ENCODE measurements at regions not wholly inside any gene's neighbourhood (a gene's known extent, or its start where the extent isn't known, plus 50 kb on each side); places are given as distances from the start of the nearest gene placed in this dataset.
"Not testable (repeated sequence)": the region's sequence is repeated elsewhere in the genome, so short reads cannot be mapped to it uniquely, and the experiment has no call there.

DNA sequence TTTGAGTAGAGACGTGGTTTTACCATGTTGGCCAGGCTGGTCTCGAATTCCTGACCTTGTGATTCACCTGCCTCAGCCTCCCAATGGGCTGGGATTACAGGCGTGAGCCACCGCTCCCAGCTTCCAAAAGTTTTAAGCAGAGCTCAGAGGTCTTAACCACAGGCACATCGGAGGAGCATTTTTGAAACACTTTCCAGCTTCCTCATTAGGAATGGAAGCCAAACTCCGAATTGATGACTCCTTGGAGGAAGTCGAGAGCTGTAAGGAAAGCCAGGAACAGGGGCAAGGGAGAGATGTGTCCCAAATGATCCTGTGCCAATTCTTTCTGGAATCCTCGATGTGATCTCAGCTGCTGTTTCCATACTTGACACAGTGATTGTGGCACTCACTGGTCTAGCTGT lies 56.2 kb upstream of the CCZ1B start:
- H3K27me3 ChIP-seq; H3K27ac ChIP-seq; H3K4me1 ChIP-seq; DNase-seq; H3K9me3 ChIP-seq; H3K4me3 ChIP-seq; H3K36me3 ChIP-seq; ATAC-seq; in situ Hi-C loops (cut with MboI; ENCODE audit: low sequenced_read_pairs in 4 of 4); intact Hi-C loops (cut with DNase I; ENCODE audit: low total_unique reads): not testable (repeated sequence)

DNA sequence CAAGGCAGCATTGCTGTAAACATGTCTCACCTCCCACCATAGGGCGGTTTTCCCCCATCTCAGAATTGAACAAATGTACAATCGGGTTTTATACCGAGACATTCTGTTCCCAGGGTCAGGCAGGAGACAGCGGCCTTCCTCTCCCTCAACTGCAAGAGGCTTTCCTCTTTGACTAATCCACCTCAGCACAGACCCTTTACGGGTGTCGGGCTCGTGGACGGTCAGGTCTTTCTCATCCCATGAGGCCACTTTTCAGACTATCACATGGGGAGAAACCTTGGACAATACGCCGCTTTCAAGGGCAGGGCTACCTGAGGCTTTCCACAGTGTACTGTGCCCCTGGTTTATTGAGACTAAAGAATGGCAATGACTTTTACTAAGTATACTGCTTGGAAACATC lies 57.7 kb upstream of the CCZ1B start:
- H3K36me3 ChIP-seq; H3K27me3 ChIP-seq; ATAC-seq; H3K9me3 ChIP-seq; H3K4me3 ChIP-seq; H3K27ac ChIP-seq; DNase-seq; intact Hi-C loops (cut with DNase I; ENCODE audit: low total_unique reads); in situ Hi-C loops (cut with MboI; ENCODE audit: low sequenced_read_pairs in 4 of 4); H3K4me1 ChIP-seq: not testable (repeated sequence)

DNA sequence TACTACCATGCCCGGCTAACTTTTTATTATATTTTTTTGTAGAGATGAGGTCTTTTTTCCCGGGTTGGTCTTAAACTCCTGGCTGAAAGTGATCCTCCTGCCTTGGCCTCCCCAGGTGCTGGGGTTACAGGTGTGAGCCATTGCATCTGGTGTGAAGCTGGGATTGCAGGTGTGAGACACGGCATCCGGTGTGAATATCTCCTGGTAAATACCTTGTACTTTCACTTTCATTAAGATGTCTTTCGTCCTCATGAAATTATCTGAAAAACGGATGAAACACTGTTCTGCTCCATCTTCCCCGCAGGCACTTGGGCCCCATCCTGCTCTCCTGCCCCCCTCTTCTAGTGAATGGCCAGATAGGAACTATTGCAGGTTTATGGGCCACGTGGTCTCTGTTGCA lies 60.1 kb upstream of the CCZ1B start:
- Histone ChIP-seq H3K4me1 (no peaks in the 10 kb centered on the region), H3K36me3 (no peaks in the 10 kb centered on the region), H3K27ac (no peak overlapping the region), H3K4me3 (no peak overlapping the region), H3K9me3 (no peaks in the 10 kb centered on the region), H3K27me3 (peaks cover 0 to 5% (median 0%) of the 10 kb centered on the region in 3 donors)
- intact Hi-C loops (cut with DNase I; ENCODE audit: low total_unique reads) (no loop called here), in situ Hi-C loops (cut with MboI; ENCODE audit: low sequenced_read_pairs in 4 of 4) (no loop called here)
- DNase-seq: no peak
- no peak for ATAC-seq
- TF ChIP-seq POLR2A (IDR thresholded peaks at IDR 0.05): no peak
- TF ChIP-seq, protein P1, sequence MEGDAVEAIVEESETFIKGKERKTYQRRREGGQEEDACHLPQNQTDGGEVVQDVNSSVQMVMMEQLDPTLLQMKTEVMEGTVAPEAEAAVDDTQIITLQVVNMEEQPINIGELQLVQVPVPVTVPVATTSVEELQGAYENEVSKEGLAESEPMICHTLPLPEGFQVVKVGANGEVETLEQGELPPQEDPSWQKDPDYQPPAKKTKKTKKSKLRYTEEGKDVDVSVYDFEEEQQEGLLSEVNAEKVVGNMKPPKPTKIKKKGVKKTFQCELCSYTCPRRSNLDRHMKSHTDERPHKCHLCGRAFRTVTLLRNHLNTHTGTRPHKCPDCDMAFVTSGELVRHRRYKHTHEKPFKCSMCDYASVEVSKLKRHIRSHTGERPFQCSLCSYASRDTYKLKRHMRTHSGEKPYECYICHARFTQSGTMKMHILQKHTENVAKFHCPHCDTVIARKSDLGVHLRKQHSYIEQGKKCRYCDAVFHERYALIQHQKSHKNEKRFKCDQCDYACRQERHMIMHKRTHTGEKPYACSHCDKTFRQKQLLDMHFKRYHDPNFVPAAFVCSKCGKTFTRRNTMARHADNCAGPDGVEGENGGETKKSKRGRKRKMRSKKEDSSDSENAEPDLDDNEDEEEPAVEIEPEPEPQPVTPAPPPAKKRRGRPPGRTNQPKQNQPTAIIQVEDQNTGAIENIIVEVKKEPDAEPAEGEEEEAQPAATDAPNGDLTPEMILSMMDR (IDR thresholded peaks at IDR 0.05 in 4 of 5, conservative IDR thresholded peaks at IDR 0.05 in 1 of 5): no peak

DNA sequence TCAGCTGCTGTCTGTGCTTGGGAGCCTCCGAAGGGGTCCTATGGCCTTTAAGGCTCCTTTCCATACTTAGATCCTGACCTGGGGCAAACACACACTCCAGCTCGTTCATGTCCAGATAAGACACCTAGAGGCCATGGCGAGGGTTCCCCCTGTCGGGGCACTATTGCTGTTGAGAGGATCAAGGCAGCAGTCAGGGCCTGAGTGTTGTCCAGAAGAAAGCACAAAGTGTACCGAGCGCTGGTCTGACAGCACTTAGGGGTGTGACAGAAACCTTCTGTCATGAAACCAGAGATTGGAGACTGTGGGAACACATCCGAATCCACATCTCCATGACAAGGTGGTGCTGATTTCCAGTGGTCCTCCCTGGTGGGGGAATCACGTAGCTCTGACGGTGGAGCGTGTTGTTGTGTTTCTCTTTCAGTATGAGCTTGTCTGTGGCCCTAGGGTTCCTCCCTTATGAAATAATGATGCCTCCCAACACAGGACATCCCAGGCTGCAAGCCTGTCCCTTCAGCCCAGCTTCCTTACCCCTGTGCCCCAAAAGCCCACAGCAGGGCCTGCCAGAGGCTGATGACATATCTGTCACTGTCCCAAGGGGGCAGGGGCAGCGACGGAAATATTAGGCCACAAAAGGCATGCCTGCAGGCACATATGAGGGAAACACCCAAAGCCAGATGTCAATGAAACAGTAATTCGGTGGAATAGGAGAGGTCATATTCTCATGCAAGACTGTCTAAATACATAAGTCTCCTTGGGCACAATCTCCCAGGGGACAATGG lies 62.4 kb upstream of the CCZ1B start:
- H3K36me3 ChIP-seq; H3K9me3 ChIP-seq; H3K4me1 ChIP-seq; H3K4me3 ChIP-seq; intact Hi-C loops (cut with DNase I; ENCODE audit: low total_unique reads); H3K27ac ChIP-seq; ATAC-seq; H3K27me3 ChIP-seq; DNase-seq; in situ Hi-C loops (cut with MboI; ENCODE audit: low sequenced_read_pairs in 4 of 4): not testable (repeated sequence)

DNA sequence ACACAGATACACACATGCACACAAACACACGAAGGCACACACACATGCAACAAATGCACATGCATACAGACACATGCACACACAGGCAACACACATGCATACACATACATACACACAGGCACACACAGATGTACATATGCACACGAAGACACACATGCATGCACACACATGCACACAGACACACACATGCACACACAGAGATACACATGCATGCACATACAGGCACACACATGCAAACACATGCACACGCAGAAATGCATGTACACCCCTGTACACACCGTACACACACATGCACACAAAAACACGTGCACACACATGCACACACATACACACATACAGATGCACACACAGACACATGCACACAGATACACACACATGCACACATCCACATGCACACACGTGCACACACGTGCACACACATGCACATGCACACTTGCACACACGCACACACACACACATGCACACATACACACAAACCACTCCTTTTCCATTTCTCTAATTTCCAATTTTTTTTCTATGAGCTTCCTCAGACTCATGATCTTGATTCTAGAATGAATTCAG lies 63.3 kb upstream of the CCZ1B start:
- no peak for DNase-seq
- no peak overlapping the region for H3K4me3 ChIP-seq
- intact Hi-C loops (cut with DNase I; ENCODE audit: low total_unique reads) (no loop called here), in situ Hi-C loops (cut with MboI; ENCODE audit: low sequenced_read_pairs in 4 of 4) (no loop called here)
- peaks cover 0 to 5% (median 0%) of the 10 kb centered on the region in 3 donors for H3K27me3 ChIP-seq
- no peaks in the 10 kb centered on the region for H3K4me1 ChIP-seq
- H3K27ac ChIP-seq: no peak overlapping the region
- no peaks in the 10 kb centered on the region for H3K36me3 ChIP-seq
- no peak for ATAC-seq
- TF ChIP-seq, protein P1 (IDR thresholded peaks at IDR 0.05 in 4 of 5, conservative IDR thresholded peaks at IDR 0.05 in 1 of 5): no peak
- TF ChIP-seq POLR2A (IDR thresholded peaks at IDR 0.05): no peak
- no peaks in the 10 kb centered on the region for H3K9me3 ChIP-seq

DNA sequence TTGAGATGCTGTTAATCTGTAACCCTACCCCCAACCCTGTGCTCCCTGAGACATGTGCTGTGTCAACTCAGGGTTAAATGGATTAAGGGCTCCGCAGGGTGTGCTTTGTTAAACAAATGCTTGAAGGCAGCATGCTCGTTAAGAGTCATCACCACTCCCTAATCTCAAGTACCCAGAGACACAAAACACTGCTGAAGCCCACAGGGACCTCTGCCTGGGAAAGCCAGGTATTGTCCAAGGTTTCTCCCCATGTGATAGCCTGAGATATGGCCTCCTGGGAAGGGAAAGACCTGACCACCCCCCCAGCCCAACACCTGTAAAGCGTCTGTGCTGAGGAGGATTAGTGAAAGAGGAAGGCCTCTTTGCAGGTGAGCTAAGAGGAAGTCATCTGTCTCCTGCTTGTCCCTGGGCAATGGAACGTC lies 76.0 kb upstream of the CCZ1B start:
- ATAC-seq; H3K36me3 ChIP-seq; DNase-seq; H3K4me3 ChIP-seq; intact Hi-C loops (cut with DNase I; ENCODE audit: low total_unique reads); H3K9me3 ChIP-seq; H3K27me3 ChIP-seq; H3K4me1 ChIP-seq; H3K27ac ChIP-seq; in situ Hi-C loops (cut with MboI; ENCODE audit: low sequenced_read_pairs in 4 of 4): not testable (repeated sequence)

DNA sequence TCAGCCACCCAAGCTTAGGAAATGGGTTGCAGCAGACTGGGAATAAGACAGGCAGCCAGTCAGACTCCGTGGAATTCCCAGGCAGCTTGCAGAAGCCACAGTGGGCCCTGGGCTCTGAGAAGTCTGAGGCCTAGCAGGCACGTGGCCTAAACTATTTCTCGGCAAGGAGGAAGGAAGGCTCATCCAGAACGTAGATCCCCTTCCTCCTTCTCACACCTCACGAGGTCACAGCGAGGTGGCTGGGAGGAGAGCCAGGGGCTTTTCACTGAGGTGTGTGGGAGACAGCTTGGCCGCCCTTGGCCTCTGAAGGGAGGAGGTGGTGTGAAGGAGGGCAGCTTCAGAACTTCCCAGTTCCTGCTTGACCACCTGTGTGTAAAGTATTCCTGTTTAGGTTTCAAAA lies 77.2 kb upstream of the CCZ1B start:
- H3K27ac ChIP-seq; H3K9me3 ChIP-seq; DNase-seq; H3K27me3 ChIP-seq; H3K36me3 ChIP-seq; H3K4me3 ChIP-seq; H3K4me1 ChIP-seq; in situ Hi-C loops (cut with MboI; ENCODE audit: low sequenced_read_pairs in 4 of 4); ATAC-seq; intact Hi-C loops (cut with DNase I; ENCODE audit: low total_unique reads): not testable (repeated sequence)

DNA sequence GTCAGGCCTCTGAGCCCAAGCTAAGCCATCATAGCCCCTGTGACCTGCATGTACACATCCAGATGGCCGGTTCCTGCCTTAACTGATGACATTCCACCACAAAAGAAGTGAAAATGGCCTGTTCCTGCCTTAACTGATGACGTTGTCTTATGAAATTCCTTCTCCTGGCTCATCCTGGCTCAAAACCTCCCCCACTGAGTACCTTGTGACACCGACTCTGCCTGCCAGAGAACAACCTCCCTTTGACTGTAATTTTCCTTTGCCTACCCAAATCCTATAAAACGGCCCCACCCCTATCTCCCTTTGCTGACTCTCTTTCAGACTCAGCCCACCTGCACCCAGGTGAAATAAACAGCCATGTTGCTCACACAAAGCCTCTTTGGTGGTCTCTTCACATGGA lies 77.7 kb upstream of the CCZ1B start:
- ATAC-seq; H3K9me3 ChIP-seq; H3K27ac ChIP-seq; H3K4me3 ChIP-seq; in situ Hi-C loops (cut with MboI; ENCODE audit: low sequenced_read_pairs in 4 of 4); H3K36me3 ChIP-seq; H3K4me1 ChIP-seq; DNase-seq; H3K27me3 ChIP-seq; intact Hi-C loops (cut with DNase I; ENCODE audit: low total_unique reads): not testable (repeated sequence)

All from gastrocnemius medialis (tissue), 4 donors.